ENCODE measurements at regions not wholly inside any gene's neighbourhood (a gene's known extent, or its start where the extent isn't known, plus 50 kb on each side); places are given as distances from the start of the nearest gene placed in this dataset.

DNA sequence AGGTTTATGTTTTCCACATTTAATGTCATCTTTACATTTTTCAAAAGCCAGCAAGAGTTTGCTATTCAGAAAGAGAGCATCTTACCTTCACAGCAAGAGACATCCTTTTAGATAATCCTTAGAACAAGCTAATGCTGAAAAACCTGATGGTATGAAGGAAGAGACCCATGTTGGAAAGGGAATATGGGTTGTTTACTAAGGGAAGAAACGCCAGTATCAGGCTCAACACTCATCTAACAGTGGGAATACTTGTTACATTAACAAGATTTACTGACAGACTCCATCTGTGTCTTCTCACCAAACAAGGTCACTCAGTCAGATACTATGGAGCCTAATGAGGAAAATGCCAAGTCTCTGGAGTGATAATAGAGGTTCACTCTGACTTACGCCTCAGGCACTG, 1474.1 kb upstream of the SLC39A10 start:
- no peak for DNase-seq

DNA sequence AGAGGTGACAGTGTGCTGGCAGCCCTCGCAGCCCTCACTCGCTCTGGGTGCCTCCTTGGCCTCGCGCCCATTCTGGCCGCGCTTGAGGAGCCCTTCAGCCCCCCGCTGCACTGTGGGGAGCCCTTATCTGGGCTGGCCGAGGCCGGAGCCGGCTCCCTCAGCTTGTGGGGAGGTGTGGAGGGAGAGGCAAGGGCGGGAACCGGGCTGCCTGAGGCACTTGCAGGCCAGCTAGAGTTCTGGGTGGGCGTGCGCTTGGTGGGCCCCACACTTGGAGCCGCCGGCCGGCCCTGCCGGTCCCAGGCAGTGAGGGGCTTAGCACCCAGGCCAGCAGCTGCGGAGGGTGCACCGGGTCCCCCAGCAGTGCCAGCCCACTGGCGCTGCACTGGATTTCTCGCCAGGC, 1480.9 kb upstream of the SLC39A10 start:
- no peak for DNase-seq

DNA sequence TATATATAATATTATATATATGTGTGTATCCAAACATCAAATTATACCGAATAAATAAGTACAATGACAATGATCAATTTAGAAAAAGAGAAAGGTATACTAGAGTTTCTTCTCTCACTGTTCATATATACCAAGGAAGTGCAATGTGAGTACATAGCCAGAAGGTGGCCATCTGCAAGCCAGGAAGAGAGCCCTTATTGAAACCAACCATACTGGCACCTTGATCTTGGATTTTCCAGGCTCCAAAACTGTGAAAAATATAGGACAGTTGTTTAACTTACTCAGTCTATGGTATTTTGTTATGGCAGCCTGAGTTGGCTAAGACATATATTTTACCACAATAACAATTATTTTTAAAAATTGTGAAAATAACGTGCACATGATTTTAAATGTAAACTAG, 1490.2 kb upstream of the SLC39A10 start:
- DNase-seq, result no peak

- DNase-seq, result no peak
Observed at GRCh38 chr2:194155431-194155830, 1501.6 kb upstream of the SLC39A10 start.

DNA sequence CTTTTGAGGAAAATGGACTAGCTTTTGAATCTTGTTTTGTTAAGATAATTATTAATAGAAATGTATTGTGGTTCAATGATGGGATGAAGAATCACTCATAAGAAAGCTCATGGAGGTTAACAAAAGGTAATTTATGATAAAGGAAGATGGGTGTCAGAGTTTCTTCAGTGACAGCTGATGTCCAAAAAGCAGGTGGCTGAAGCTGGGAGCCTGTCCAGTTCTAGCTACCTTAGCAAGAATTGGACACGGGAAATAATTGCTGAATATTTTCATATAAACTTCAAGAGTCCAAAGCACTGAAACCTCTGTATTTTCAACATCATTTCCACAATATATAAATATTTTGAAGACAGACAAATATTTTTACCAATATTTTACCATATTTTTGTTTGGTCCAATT, 1505.8 kb upstream of the SLC39A10 start:
- DNase-seq, result no peak

DNA sequence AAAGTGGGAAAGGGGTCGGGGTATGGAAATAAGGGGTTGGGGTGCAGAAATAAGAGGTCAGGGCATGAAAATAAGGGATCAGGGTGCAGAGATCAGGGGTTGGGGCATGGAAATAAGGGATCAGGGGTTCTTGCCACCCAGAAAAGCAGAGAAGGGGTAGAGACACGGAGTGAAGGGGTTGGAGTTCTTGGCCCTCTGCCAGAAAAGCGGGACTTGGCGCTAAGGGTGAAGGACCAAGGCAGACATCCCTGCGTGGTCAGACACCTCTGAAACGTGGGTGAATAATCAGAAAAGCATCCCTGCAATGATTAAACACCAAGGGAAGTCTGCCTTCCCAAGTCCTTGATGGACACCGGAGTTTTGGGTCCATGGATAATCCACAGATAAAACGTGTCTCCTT, 1521.6 kb upstream of the SLC39A10 start:
- no peak for DNase-seq

- no peak for DNase-seq
Observed at GRCh38 chr2:194128810-194129209, 1528.2 kb upstream of the SLC39A10 start.

DNA sequence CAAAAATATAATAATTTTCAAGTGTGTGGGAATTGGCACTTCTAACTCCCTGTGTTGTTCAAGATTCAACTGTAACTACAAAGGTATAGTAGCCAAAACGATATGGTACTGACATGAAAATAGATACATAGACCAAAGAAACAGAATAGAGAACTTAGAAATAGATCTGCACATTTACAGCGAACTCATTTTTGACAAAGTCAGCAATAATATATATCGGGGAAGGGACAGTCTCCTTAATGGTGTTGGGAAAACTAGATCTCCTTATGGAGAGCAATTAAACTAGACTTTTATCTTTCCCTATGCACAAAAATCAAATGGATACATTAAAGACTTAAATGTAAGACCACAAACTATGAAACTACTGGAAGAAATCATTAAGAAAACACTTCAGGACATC, 1530.6 kb upstream of the SLC39A10 start:
- DNase-seq, result no peak

- no peak for DNase-seq
Observed at GRCh38 chr2:194116861-194117260, 1540.2 kb upstream of the SLC39A10 start.

DNA sequence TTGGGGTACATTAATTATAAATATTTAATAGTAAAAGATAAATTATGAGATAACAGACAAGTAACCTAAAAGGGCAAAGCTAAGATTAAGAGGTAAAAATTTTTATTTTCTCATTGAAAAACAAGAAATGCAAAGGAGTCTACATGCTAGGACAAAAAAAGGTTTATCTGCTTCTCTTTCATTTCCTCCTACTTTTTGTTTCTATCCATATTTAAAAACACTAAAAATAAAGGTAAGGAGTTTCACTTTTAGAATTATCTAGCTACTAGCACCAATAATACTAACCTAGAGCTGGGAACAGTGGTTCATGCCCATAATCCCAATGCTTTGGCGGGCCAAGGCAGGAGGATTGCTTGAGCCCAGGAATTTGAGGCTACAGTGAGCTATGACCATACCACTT, 1551.7 kb upstream of the SLC39A10 start:
- DNase-seq, result no peak

- no peak for DNase-seq
Observed at GRCh38 chr2:194104687-194105086, 1552.3 kb upstream of the SLC39A10 start.

- no peak for DNase-seq
Observed at GRCh38 chr2:194103941-194104659, 1552.9 kb upstream of the SLC39A10 start.

DNA sequence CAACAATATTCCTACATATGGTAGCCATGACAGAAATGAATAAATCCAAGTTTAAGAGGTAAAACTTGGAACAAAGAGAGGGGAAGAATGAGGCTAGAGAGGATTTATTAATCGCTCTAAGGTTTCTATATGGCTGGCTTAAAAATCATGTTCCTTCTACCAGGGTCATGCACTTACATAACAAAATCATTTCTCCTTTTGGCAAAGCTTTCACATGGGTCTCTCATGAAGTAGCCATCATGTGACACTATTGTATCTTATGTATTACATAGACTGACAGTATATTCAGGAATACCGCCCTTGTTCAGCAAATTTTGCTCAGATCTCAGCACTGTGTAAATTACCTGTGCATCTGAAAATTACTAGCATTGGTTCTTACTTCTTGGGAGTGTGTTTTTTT, 1554.5 kb upstream of the SLC39A10 start:
- DNase-seq, result no peak

- no peak for DNase-seq
Observed at GRCh38 chr2:194100201-194100600, 1556.8 kb upstream of the SLC39A10 start.

DNA sequence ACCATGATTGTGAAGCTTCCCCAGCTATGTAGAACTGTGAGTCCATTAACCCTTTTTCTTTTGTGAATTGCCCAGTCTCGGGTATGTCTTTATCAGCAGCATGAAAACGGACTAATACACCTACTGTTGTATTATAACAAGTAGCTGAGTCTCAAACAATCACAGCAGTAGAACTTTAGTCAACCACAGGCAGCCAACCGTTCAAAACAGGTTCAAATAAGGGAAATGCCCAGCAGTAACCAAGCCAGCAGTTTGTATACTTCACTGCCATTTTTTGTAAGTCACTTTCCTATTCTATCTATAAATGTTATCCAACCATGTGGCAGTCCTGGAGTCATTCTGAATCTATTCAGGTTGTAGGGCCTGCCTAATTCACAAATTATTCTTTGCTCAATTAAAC, 1560.6 kb upstream of the SLC39A10 start:
- no peak for DNase-seq

GRCh38 chr2:194095359-194095758, 1561.7 kb upstream of the SLC39A10 start:
- DNase-seq, result no peak

DNA sequence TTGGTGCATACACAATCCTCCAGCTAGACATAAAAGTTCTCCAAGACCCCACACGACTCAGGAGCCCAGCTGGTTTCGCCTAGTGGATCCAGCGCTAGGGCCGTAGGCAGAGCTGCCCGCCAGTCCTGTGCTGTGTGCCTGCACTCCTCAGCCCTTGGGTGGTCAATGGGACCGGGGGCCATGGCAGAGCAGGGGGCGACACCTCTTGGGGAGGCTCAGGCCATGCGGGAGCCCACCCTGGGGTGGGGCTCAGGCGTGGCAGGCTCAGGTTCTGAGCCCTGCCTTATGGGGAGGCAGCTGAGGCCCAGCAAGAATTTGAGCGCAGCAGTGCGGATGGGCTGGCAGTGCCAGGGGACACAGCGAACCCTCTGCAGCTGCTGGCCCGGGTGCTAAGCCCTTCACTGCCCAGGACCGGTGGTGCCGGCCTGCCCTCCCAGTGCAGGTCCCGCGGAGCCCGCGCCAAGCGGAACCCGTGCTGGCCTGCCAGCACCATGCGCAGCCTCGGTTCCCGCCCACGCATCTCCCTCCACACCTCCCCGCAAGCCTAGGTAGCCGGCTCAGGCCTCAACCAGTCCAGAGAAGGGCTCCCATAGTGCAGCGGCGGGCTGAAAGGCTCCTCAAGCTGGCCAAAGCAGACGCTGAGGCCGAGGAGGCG, 1566.6 kb upstream of the SLC39A10 start:
- no peak for DNase-seq

GRCh38 chr2:194087089-194087958, 1569.7 kb upstream of the SLC39A10 start:
- DNase-seq, result peak; percentile 40

GRCh38 chr2:194086129-194086528, 1570.9 kb upstream of the SLC39A10 start:
- no peak for DNase-seq

- DNase-seq, result no peak
Observed at GRCh38 chr2:194079989-194080388, 1577.0 kb upstream of the SLC39A10 start.

GRCh38 chr2:194077366-194077765, 1579.7 kb upstream of the SLC39A10 start:
- DNase-seq, result no peak

GRCh38 chr2:194062401-194062800, 1594.6 kb upstream of the SLC39A10 start:
- DNase-seq, result no peak

GRCh38 chr2:194060269-194060668, 1596.8 kb upstream of the SLC39A10 start:
- DNase-seq, result no peak

- no peak for DNase-seq
Observed at GRCh38 chr2:194054313-194054712, 1602.7 kb upstream of the SLC39A10 start.
